H1 (cell line): ENCODE measurements at regions not wholly inside any gene's neighbourhood (a gene's known extent, or its start where the extent isn't known, plus 50 kb on each side); places are given as distances from the start of the nearest gene placed in this dataset.

ENCODE experiments used
- CTCF ChIA-PET: fragments of 300-600 bp; sonication (Branson Sonifier 250); formaldehyde crosslinking; loops from one replicate; lab custom pipeline; 2021; ENCODE audit not compliant: partially characterized antibody; lab: Charles Lee
- POLR2A ChIA-PET: fragments of 300-600 bp; sonication (Branson Sonifier 250); formaldehyde crosslinking; loops from one replicate; lab custom pipeline; 2021; ENCODE audit warnings: inconsistent platforms; ENCODE audit not compliant: partially characterized antibody; lab: Charles Lee
- DNase-seq, 2 experiments: peaks; one replicate each; pipeline versions ENCODE4 v3.0.0 to v3.0.0-alpha.2; 2010 to 2022; ENCODE audit warnings: low spot score in 2 of 2, low read depth in 1 of 2, mixed read lengths in 1 of 2
- FAIRE-seq: peaks from 2 replicates; lab custom pipeline; 2011; peaks lifted over from hg19 to GRCh38; lab: Jason Lieb, UNC
- H2AFZ ChIP-seq: 2 replicates; pipeline ENCODE4 v1.8.1; 2012; ENCODE audit warnings: low read length, inconsistent platforms
- H2AK5ac ChIP-seq: 2 replicates; pipeline ENCODE4 v1.6.1; 2013; ENCODE audit warnings: low read depth, low read length
- H2BK120ac ChIP-seq: replicated peaks from 2 replicates; pipeline ENCODE3; 2013; ENCODE audit warnings: low read depth, low read length, inconsistent platforms
- H2BK12ac ChIP-seq: 2 replicates; pipeline ENCODE4 v1.6.1; 2013; ENCODE audit warnings: low read depth, low read length
- H2BK15ac ChIP-seq: 2 replicates; pipeline ENCODE4 v1.6.1; 2013; ENCODE audit warnings: low read length
- H2BK20ac ChIP-seq: 2 replicates; pipeline ENCODE4 v1.6.1; 2013; ENCODE audit warnings: low read length
- H2BK5ac ChIP-seq: 2 replicates; pipeline ENCODE4 v1.6.1; 2013; ENCODE audit warnings: low read depth, low read length
- H3K14ac ChIP-seq: 2 replicates; pipeline ENCODE4 v1.6.1; 2013; ENCODE audit warnings: inconsistent platforms; ENCODE audit not compliant: insufficient read length
- H3K18ac ChIP-seq: 2 replicates; pipeline ENCODE4 v1.6.1; 2013; ENCODE audit warnings: low read length; ENCODE audit errors: extremely low read depth
- H3K23ac ChIP-seq: 2 replicates; pipeline ENCODE4 v1.6.1; 2013; ENCODE audit warnings: inconsistent platforms; ENCODE audit not compliant: insufficient read length
- H3K23me2 ChIP-seq: 2 replicates; pipeline ENCODE4 v1.6.1; 2013; ENCODE audit warnings: low read depth, low read length
- H3K27ac ChIP-seq: 2 replicates; pipeline ENCODE4 v1.6.1; 2011; ENCODE audit warnings: low read depth, low read length, inconsistent platforms
- H3K27me3 ChIP-seq, 4 experiments: replicated peaks in 1 of 4; 1 replicate in 1 of 4; 2 replicates in 3 of 4; pipeline versions ENCODE4 v1.6.1 to v1.8.1; 2011 to 2013; ENCODE audit warnings: low read length in 3 of 4, mild to moderate bottlenecking in 3 of 4, inconsistent platforms in 2 of 4, mixed read lengths in 2 of 4, moderate library complexity in 1 of 4; ENCODE audit not compliant: control insufficient read depth in 3 of 4, insufficient read depth in 3 of 4; ENCODE audit errors: extremely low read depth in 1 of 4
- H3K36me3 ChIP-seq, 4 experiments: 2 replicates each; pipeline versions ENCODE4 v1.6.1 to v1.8.1; 2011 to 2013; ENCODE audit warnings: mild to moderate bottlenecking in 4 of 4, low read length in 3 of 4, moderate library complexity in 2 of 4, control low read depth in 1 of 4, inconsistent platforms in 1 of 4; ENCODE audit not compliant: insufficient read depth in 4 of 4, control insufficient read depth in 2 of 4
- H3K4ac ChIP-seq: replicated peaks from 2 replicates; pipeline ENCODE3; 2013; ENCODE audit warnings: low read length, low read depth, mixed read lengths, inconsistent platforms; ENCODE audit not compliant: insufficient read length
- H3K4me1 ChIP-seq, 4 experiments: replicated peaks in 1 of 4; 1 replicate in 1 of 4; 2 replicates in 3 of 4; pipeline versions ENCODE4 v1.6.1 to v1.8.1; 2011 to 2013; ENCODE audit warnings: low read length in 3 of 4, inconsistent platforms in 2 of 4, mixed read lengths in 1 of 4; ENCODE audit not compliant: insufficient read depth in 4 of 4, control insufficient read depth in 3 of 4
- H3K4me2 ChIP-seq, 2 experiments: 2 replicates each; pipeline versions ENCODE4 v1.6.1 to v1.8.1; 2011 to 2013; ENCODE audit warnings: low read depth in 2 of 2, low read length in 2 of 2, control low read depth in 1 of 2, inconsistent platforms in 1 of 2, mild to moderate bottlenecking in 1 of 2; ENCODE audit not compliant: insufficient read depth in 1 of 2
- H3K4me3 ChIP-seq, 4 experiments: fragments of 200-600, 300-600 bp in 1 of 4; sonication (generic), shearing (Covaris generic), sonication (Bioruptor Twin) in 1 of 4; 2 replicates each; pipeline versions ENCODE4 v1.5.1 to v1.8.1; 2011 to 2016; ENCODE audit warnings: low read length in 4 of 4, low read depth in 3 of 4, control low read depth in 2 of 4, inconsistent platforms in 2 of 4, mild to moderate bottlenecking in 2 of 4, mixed read lengths in 1 of 4, moderate library complexity in 1 of 4; ENCODE audit not compliant: insufficient read depth in 2 of 4; ENCODE audit errors: extremely low read depth in 1 of 4
- H3K56ac ChIP-seq: replicated peaks from 2 replicates; pipeline ENCODE3; 2013; ENCODE audit warnings: low read depth, mild to moderate bottlenecking, mixed read lengths, low read length, inconsistent platforms; ENCODE audit not compliant: insufficient read length
- H3K79me1 ChIP-seq: 2 replicates; pipeline ENCODE4 v1.6.1; 2013; ENCODE audit warnings: low read depth, low read length, control low read depth
- H3K79me2 ChIP-seq, 2 experiments: 2 replicates each; pipeline versions ENCODE4 v1.6.1 to v1.8.1; 2012 to 2013; ENCODE audit warnings: low read length in 2 of 2, mild to moderate bottlenecking in 2 of 2, inconsistent platforms in 1 of 2; ENCODE audit not compliant: insufficient read depth in 2 of 2, control insufficient read depth in 1 of 2
- H3K9ac ChIP-seq, 4 experiments: replicated peaks in 1 of 4; 1 replicate in 1 of 4; 2 replicates in 3 of 4; pipeline versions ENCODE4 v1.6.1 to v1.8.1; 2011 to 2013; ENCODE audit warnings: low read depth in 3 of 4, low read length in 3 of 4, control low read depth in 2 of 4, mild to moderate bottlenecking in 2 of 4, moderate library complexity in 2 of 4, inconsistent platforms in 1 of 4; ENCODE audit errors: extremely low read depth in 1 of 4
- H3K9me3 ChIP-seq, 2 experiments: 2 replicates each; pipeline versions ENCODE4 v1.6.1 to v1.8.1; 2012 to 2013; ENCODE audit warnings: mild to moderate bottlenecking in 2 of 2, moderate library complexity in 2 of 2, control low read depth in 1 of 2, inconsistent platforms in 1 of 2, low read depth in 1 of 2, low read length in 1 of 2, mixed read lengths in 1 of 2; ENCODE audit not compliant: insufficient read depth in 2 of 2
- H4K20me1 ChIP-seq, 2 experiments: replicated peaks in 1 of 2; 2 replicates each; pipeline versions ENCODE3 to v1.8.1; 2011 to 2013; ENCODE audit warnings: inconsistent platforms in 2 of 2, low read length in 2 of 2, mild to moderate bottlenecking in 1 of 2; ENCODE audit not compliant: insufficient read depth in 2 of 2, control insufficient read depth in 1 of 2
- H4K5ac ChIP-seq: 2 replicates; pipeline ENCODE4 v1.6.1; 2013; ENCODE audit warnings: low read length, low read depth, mixed read lengths, inconsistent platforms; ENCODE audit not compliant: insufficient read length
- H4K8ac ChIP-seq: 2 replicates; pipeline ENCODE4 v1.8.0; 2013; ENCODE audit warnings: mild to moderate bottlenecking, moderate library complexity, low read length, inconsistent platforms; ENCODE audit not compliant: insufficient read depth; ENCODE audit errors: extremely low read depth
- H4K91ac ChIP-seq: replicated peaks from 2 replicates; pipeline ENCODE3; 2013; ENCODE audit warnings: low read length, mixed read lengths, inconsistent platforms; ENCODE audit not compliant: insufficient read length
- BRCA1 ChIP-seq: IDR thresholded peaks from 2 replicates; pipeline ENCODE4 v1.6.1; 2012; ENCODE audit warnings: low read depth, low read length, improper control_type of control experiment
- WGBS, 2 experiments: shearing (Covaris generic) in 1 of 2; methylation state at CpG; one replicate each; pipeline versions ENCODE4 v1.1.6 to v1.1.7; 2013 to 2015; ENCODE audit warnings: low lambda C conversion rate in 2 of 2, mixed read lengths in 2 of 2, inconsistent platforms in 1 of 2, low coverage in 1 of 2, missing lambda C conversion rate in 1 of 2; ENCODE audit not compliant: insufficient replicate concordance in 2 of 2, insufficient coverage in 1 of 2, insufficient read length in 1 of 2; ENCODE audit errors: extremely low coverage in 1 of 2, missing lambda C conversion rate in 1 of 2; 5-methylcytosine and 5-hydroxymethylcytosine counted together

DNA sequence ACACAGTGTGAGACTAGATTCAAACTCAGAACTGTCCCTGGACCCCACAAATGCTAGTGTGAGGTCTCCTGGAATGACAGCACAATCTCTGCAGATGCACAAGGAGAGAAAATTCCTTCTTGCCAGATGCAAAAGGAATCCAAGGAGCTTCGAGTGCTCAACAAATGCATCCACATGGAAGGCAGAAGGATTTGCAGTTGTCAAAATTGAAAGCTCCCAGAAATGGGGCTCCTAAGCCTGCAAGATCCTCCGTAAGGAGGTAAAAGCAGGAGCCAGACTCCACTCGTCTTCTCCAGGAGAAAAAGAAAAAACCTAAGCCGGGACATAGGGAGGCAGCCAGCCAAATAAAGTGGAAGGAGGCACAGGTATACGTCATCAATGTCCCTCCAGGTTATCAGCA lies 355.0 kb upstream of the KLHL29 start:
- Histone ChIP-seq H2BK12ac (no peak overlapping the region), H2BK5ac (no peak overlapping the region), H4K8ac (no peak overlapping the region), H3K4ac (no peak overlapping the region), H4K5ac (no peak overlapping the region), H3K27me3 (no peaks in the 10 kb centered on the region), H2AK5ac (no peak overlapping the region), H2BK120ac (no peak overlapping the region), H2AFZ (no peak overlapping the region), H3K9me3 (no peaks in the 10 kb centered on the region), H3K18ac (no peak overlapping the region), H3K14ac (no peak overlapping the region), H2BK15ac (no peak overlapping the region), H3K4me3 (no peak overlapping the region), H3K56ac (no peak overlapping the region), H3K79me1 (no peaks in the 10 kb centered on the region), H3K4me2 (no peak overlapping the region), H3K9ac (no peak overlapping the region), H3K23ac (no peak overlapping the region), H4K20me1 (no peaks in the 10 kb centered on the region), H2BK20ac (no peak overlapping the region), H4K91ac (no peak overlapping the region), H3K27ac (no peak overlapping the region), H3K4me1 (peaks cover 0 to 4% (median 0%) of the 10 kb centered on the region in 4 experiments; a peak in 1 of 7 replicates), H3K36me3 (no peaks in the 10 kb centered on the region), H3K23me2 (peaks cover 3% of the 10 kb centered on the region; the same call in 1 of the 2 replicates), H3K79me2 (no peaks in the 10 kb centered on the region)
- POLR2A ChIA-PET: no interaction called here
- FAIRE-seq (no peak), DNase-seq (no peak)
- TF ChIP-seq BRCA1: no peak
- CTCF ChIA-PET: no interaction called here
- WGBS, 2 experiments: 93% methylated on average over 4 of the region's 5 CpGs; no CpG with 5 or more reads in 1 of the 2 experiments
